Sciatic nerve (tissue), 2 donors: ENCODE measurements at regions not wholly inside any gene's neighbourhood (a gene's known extent, or its start where the extent isn't known, plus 50 kb on each side); places are given as distances from the start of the nearest gene placed in this dataset.
A peak's percentile ranks its signal among the peaks of the same experiment; 100 is the strongest.

ENCODE experiments used
- ATAC-seq: fragments of 200-7000 bp; cut with Tn5 transposase; one replicate; pipeline ENCODE4 v1.9.1; 2020; ENCODE audit warnings: mild to moderate bottlenecking, moderate library complexity
- DNase-seq: peaks from one replicate; pipeline ENCODE4 v3.0.0-alpha.2; 2020; ENCODE audit warnings: low spot score
- intact Hi-C: fragments of 100-400 bp; cut with DNase I; formaldehyde crosslinking; loops from one replicate; pipeline ENCODE4 v1.14.2; 2022
- donor health status: DM: no; HTN: no; CAD: no.
- donor health status: DM: no; HTN: no; CAD: no.

- peak; percentile 88 for ATAC-seq
- intact Hi-C loops = no loop called here
- DNase-seq = no peak
These were observed 153.1 kb upstream of the UNC5B start for GRCh38 chr10:71059054-71059818.

GRCh38 chr10:71059943-71060342 is 152.4 kb upstream of the UNC5B start:
- no peak for ATAC-seq
- intact Hi-C loops = no loop called here
- DNase-seq = no peak

GRCh38 chr10:71060476-71061426 is 151.6 kb upstream of the UNC5B start:
- no peak for DNase-seq
- intact Hi-C loops = no loop called here
- no peak for ATAC-seq

GRCh38 chr10:71061472-71061871 is 150.9 kb upstream of the UNC5B start:
- ATAC-seq (no peak), DNase-seq (no peak)
- intact Hi-C loops = no loop called here

- intact Hi-C loops = no loop called here
- DNase-seq = no peak
- ATAC-seq = no peak
These were observed 150.2 kb upstream of the UNC5B start for GRCh38 chr10:71062156-71062555.

- intact Hi-C loops = no loop called here
- ATAC-seq = no peak
These were observed 149.0 kb upstream of the UNC5B start for GRCh38 chr10:71063401-71063800.

GRCh38 chr10:71064413-71065118 is 147.8 kb upstream of the UNC5B start:
- ATAC-seq (no peak), DNase-seq (no peak)
- intact Hi-C loops = no loop called here

More at GRCh38 chr10:71063401-71063800, 149.0 kb upstream of the UNC5B start:
- no peak for DNase-seq

- ATAC-seq (no peak), DNase-seq (no peak)
- intact Hi-C loops = no loop called here
These were observed 146.7 kb upstream of the UNC5B start for GRCh38 chr10:71065659-71066058.

GRCh38 chr10:71066600-71066999 is 145.8 kb upstream of the UNC5B start:
- intact Hi-C loops = no loop called here
- DNase-seq = no peak

GRCh38 chr10:71067098-71067740 is 145.2 kb upstream of the UNC5B start:
- DNase-seq = no peak
- no peak for ATAC-seq
- intact Hi-C loops = no loop called here

More at GRCh38 chr10:71066600-71066999, 145.8 kb upstream of the UNC5B start:
- no peak for ATAC-seq

GRCh38 chr10:71068861-71069271 is 143.5 kb upstream of the UNC5B start:
- no peak for ATAC-seq

GRCh38 chr10:71069909-71070666 is 142.3 kb upstream of the UNC5B start:
- ATAC-seq (no peak), DNase-seq (no peak)
- intact Hi-C loops = no loop called here

More at GRCh38 chr10:71068861-71069271, 143.5 kb upstream of the UNC5B start:
- DNase-seq = no peak
- intact Hi-C loops = no loop called here

GRCh38 chr10:71070741-71071140 is 141.6 kb upstream of the UNC5B start:
- ATAC-seq (no peak), DNase-seq (no peak)
- intact Hi-C loops = no loop called here

- intact Hi-C loops = no loop called here
- ATAC-seq (no peak), DNase-seq (no peak)
These were observed 140.1 kb upstream of the UNC5B start for GRCh38 chr10:71072131-71072822.

- no peak for ATAC-seq
- no peak for DNase-seq
- intact Hi-C loops = no loop called here
These were observed 139.6 kb upstream of the UNC5B start for GRCh38 chr10:71072823-71073210.

GRCh38 chr10:71073451-71074175 is 138.8 kb upstream of the UNC5B start:
- intact Hi-C loops = no loop called here
- DNase-seq (no peak), ATAC-seq (no peak)

- ATAC-seq = no peak
- DNase-seq = no peak
These were observed 138.1 kb upstream of the UNC5B start for GRCh38 chr10:71074176-71074755.

More at GRCh38 chr10:71074176-71074755, 138.1 kb upstream of the UNC5B start:
- intact Hi-C loops = no loop called here
